ENCODE measurements at regions not wholly inside any gene's neighbourhood (a gene's known extent, or its start where the extent isn't known, plus 50 kb on each side); places are given as distances from the start of the nearest gene placed in this dataset.

DNA sequence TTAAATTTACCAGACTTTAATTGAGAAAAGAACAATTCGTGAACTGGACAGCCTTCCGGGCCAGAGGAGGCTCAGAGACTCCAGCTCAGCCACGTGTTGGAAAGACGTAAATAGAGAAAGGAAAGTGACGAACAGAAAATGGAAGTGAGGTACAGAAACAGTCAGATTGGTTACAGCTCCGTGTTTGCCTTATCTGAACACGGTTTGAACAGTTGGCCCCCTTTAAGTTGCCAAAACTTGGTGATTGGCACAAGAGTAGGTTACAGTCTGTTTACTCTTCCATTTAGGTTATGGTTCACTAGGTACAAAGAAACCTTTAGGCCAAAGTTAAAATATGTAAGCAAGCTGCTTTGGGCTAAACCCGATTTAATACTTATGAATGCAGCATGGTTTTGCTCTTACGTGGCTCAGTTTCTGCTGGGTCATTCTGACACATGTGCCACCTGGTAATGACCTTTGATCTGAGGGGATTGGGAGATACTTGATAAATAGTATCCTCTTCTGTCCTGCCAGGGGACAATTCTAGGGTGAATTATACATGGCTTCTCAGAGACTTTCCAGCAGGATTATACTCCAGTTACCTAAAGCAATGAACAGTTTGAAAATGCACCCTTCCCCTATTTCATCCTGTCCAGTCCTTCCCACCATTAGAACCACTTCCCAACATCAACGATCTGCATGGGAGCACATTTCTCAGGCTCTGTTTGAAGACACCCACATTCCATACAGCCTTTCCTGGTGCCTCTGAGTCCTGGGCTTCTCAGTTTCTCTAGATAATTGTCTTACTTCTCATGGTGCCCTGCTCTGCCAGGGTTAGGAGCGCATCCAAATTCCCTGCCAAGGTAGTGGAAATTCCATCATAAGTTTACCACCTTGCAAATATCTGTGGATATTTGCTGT lies 65.1 kb upstream of the TGIF1 start:
- FAIRE-seq (no peak), DNase-seq (ENCODE audit: insufficient read length, low spot score) (no peak)
- TF ChIP-seq POLR2A (IDR thresholded peaks at IDR 0.05; ENCODE audit: low read depth, low read length) = no peak

- no peak for TF ChIP-seq POLR2A (IDR thresholded peaks at IDR 0.05; ENCODE audit: low read depth, low read length)
- FAIRE-seq (no peak), DNase-seq (ENCODE audit: insufficient read length, low spot score) (no peak)
These were observed 61.6 kb upstream of the TGIF1 start for GRCh38 chr18:3388323-3388722.

- DNase-seq (ENCODE audit: insufficient read length, low spot score) (no peak), FAIRE-seq (no peak)
- TF ChIP-seq POLR2A (IDR thresholded peaks at IDR 0.05; ENCODE audit: low read depth, low read length) = no peak
These were observed 61.0 kb upstream of the TGIF1 start for GRCh38 chr18:3388980-3389379.

DNA sequence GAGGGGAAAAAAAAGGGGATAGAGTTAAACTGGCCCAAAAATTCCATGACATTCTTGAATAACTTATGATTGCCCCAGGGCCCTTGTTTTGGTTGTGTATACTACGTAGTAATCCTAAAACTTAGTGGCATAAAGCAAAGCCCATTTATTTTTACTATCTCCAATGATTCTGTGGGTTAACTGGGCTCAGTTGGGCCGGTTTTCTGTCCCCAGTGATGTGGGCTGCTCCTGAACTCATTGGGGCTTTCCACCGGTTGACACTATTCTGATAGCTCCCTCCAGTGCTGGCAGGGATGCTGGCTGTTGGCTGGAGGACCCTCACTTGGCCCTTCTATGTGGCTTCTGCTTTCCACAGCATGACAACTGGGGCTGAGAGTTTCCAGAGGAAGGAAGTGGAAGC lies 60.0 kb upstream of the TGIF1 start:
- FAIRE-seq (no peak), DNase-seq (ENCODE audit: insufficient read length, low spot score) (no peak)
- TF ChIP-seq POLR2A (IDR thresholded peaks at IDR 0.05; ENCODE audit: low read depth, low read length) = no peak

DNA sequence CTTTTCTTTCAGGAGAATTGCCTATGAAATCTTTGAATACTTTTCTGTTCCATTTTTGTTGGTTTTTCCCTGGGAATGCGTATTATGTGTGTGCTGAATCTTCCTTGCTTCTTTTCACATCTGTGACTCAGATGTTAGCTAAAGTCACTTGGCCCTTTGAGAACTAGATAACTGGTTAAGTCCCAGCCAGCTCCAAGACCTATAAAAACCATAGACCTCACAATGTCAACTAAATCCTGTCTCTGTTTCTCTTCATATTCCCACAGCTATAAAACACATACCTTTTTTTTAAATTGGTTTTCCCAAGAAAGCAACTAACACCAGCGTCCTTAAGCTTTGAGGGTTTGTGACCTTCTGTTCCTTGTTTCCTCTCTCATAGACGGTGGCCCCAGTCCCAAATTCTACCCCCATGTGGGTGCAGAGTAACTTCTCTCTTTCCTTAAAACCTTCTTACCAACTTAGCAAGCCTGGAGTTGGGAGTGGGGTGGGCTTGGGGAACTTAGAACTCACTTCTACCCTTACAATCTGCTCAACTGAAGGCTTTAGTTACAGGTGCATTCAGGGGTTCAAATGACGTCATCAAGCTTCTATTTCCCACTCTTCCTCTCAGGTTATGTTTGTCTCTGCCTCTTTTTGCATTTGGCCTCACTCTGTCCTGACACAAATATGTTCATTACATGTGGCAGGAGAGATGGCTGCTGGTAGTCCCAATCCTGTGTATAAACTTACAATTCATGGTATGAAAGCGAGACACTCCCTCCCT lies 58.1 kb upstream of the TGIF1 start:
- FAIRE-seq = no peak
- TF ChIP-seq POLR2A (IDR thresholded peaks at IDR 0.05; ENCODE audit: low read depth, low read length) = no peak
- no peak for DNase-seq (ENCODE audit: insufficient read length, low spot score)

- FAIRE-seq = no peak
- TF ChIP-seq POLR2A (IDR thresholded peaks at IDR 0.05; ENCODE audit: low read depth, low read length) = no peak
- DNase-seq (ENCODE audit: insufficient read length, low spot score) = no peak
These were observed 57.5 kb upstream of the TGIF1 start for GRCh38 chr18:3392467-3392855.

GRCh38 chr18:3394648-3395047 lies 55.3 kb upstream of the TGIF1 start:
- DNase-seq (ENCODE audit: insufficient read length, low spot score) (no peak), FAIRE-seq (no peak)
- TF ChIP-seq POLR2A (IDR thresholded peaks at IDR 0.05; ENCODE audit: low read depth, low read length) = no peak

- no peak for DNase-seq (ENCODE audit: insufficient read length, low spot score)
- no peak for TF ChIP-seq POLR2A (IDR thresholded peaks at IDR 0.05; ENCODE audit: low read depth, low read length)
- no peak for FAIRE-seq
These were observed 54.5 kb upstream of the TGIF1 start for GRCh38 chr18:3395466-3395865.

- DNase-seq (ENCODE audit: insufficient read length, low spot score) = no peak
- TF ChIP-seq POLR2A (IDR thresholded peaks at IDR 0.05; ENCODE audit: low read depth, low read length) = no peak
- no peak for FAIRE-seq
These were observed 52.8 kb upstream of the TGIF1 start for GRCh38 chr18:3397031-3397750.

- FAIRE-seq = no peak
- DNase-seq (ENCODE audit: insufficient read length, low spot score) = no peak
- TF ChIP-seq POLR2A (IDR thresholded peaks at IDR 0.05; ENCODE audit: low read depth, low read length) = no peak
These were observed 52.2 kb upstream of the TGIF1 start for GRCh38 chr18:3397786-3398185.
